Smooth muscle cell (in vitro differentiated cells): ENCODE measurements at regions not wholly inside any gene's neighbourhood (a gene's known extent, or its start where the extent isn't known, plus 50 kb on each side); places are given as distances from the start of the nearest gene placed in this dataset.

Source experiments
- DNase-seq: peaks from one replicate; lab custom pipeline; 2025; ENCODE audit not compliant: unreplicated experiment; lab: John Stamatoyannopoulos, UW
- H2AFZ ChIP-seq: fragments of 200-600 bp; sonication (generic); 2 replicates; pipeline ENCODE4 v1.6.0; 2016; ENCODE audit warnings: antibody characterized with exemption, low read depth, mild to moderate bottlenecking
- H3F3A ChIP-seq: fragments of 200-600 bp; sonication (generic); 2 replicates; pipeline ENCODE4 v1.6.0; 2017; ENCODE audit warnings: antibody characterized with exemption, low read depth
- H3K27ac ChIP-seq: fragments of 200-600 bp; sonication (generic); 2 replicates; pipeline ENCODE4 v1.5.1; 2016; ENCODE audit warnings: low read depth, mild to moderate bottlenecking
- H3K27me3 ChIP-seq: fragments of 200-600 bp; sonication (generic); 2 replicates; pipeline ENCODE4 v1.6.1; 2016; ENCODE audit warnings: low read depth, mild to moderate bottlenecking
- H3K36me3 ChIP-seq: fragments of 200-600 bp; sonication (generic); 2 replicates; pipeline ENCODE4 v1.5.1; 2016; ENCODE audit warnings: low read depth
- H3K4me1 ChIP-seq: fragments of 200-600 bp; sonication (generic); 2 replicates; pipeline ENCODE4 v1.5.1; 2016; ENCODE audit warnings: low read depth
- H3K4me2 ChIP-seq: fragments of 200-600 bp; sonication (generic); 2 replicates; pipeline ENCODE4 v1.6.0; 2016; ENCODE audit warnings: mild to moderate bottlenecking
- H3K4me3 ChIP-seq: fragments of 200-600 bp; sonication (generic); 2 replicates; pipeline ENCODE4 v1.5.1; 2016; ENCODE audit warnings: mild to moderate bottlenecking
- H3K79me2 ChIP-seq: fragments of 200-600 bp; sonication (generic); 2 replicates; pipeline ENCODE4 v1.6.0; 2016; ENCODE audit warnings: low read depth, mild to moderate bottlenecking
- H3K9ac ChIP-seq: fragments of 200-600 bp; sonication (generic); 2 replicates; pipeline ENCODE4 v1.6.0; 2016; ENCODE audit warnings: low read depth
- H3K9me3 ChIP-seq: fragments of 200-600 bp; sonication (generic); replicated peaks from 2 replicates; pipeline ENCODE4 v1.5.1; 2016; ENCODE audit warnings: low read depth
- H4K20me1 ChIP-seq: fragments of 200-600 bp; sonication (generic); 2 replicates; pipeline ENCODE4 v1.6.0; 2016; ENCODE audit warnings: low read depth
- WGBS: methylation state at CpG from one replicate; pipeline ENCODE4 v1.1.7; 2016; ENCODE audit warnings: low lambda C conversion rate; 5-methylcytosine and 5-hydroxymethylcytosine counted together
- TF ChIP-seq, protein P1 (sequence below): fragments of 200-600 bp; sonication (generic); IDR thresholded peaks from 2 replicates; pipeline ENCODE4 v1.5.1; 2017; ENCODE audit warnings: borderline replicate concordance, mild to moderate bottlenecking, antibody characterized with exemption; ENCODE audit not compliant: insufficient read depth, poor library complexity, severe bottlenecking

DNA sequence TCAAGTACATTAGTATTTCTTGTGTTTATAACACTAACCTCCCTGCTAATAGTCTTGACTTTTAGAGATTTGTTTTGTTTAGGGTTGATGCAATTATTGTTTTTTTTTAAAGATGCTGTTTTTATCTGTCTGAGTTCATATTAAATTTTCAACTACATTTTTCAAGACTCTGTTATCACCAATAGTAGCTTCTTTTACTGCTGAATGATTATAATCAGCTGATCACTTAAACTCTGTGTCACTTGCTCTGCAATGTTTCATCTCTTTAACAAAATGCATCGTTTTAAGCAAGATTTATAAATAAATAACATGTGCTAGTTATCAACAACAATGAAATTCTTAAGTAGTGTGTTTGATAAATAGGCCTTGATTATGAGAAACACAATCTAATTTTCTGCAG, 920.9 kb upstream of the PCDH20 start:
- H3K4me2 ChIP-seq: no peak overlapping the region
- H4K20me1 ChIP-seq: no peaks in the 10 kb centered on the region
- 88% methylated on average over 1 of the region's 1 CpG for WGBS
- H3K9ac ChIP-seq: no peak overlapping the region
- DNase-seq: no peak
- no peaks in the 10 kb centered on the region for H3K79me2 ChIP-seq
- no peaks in the 10 kb centered on the region for H3K4me1 ChIP-seq
- no peak overlapping the region for H3K27ac ChIP-seq
- no peaks in the 10 kb centered on the region for H3K9me3 ChIP-seq
- H3F3A ChIP-seq: no peaks in the 10 kb centered on the region
- no peak overlapping the region for H2AFZ ChIP-seq
- H3K36me3 ChIP-seq: no peaks in the 10 kb centered on the region
- no peak overlapping the region for H3K4me3 ChIP-seq
- TF ChIP-seq, protein P1, sequence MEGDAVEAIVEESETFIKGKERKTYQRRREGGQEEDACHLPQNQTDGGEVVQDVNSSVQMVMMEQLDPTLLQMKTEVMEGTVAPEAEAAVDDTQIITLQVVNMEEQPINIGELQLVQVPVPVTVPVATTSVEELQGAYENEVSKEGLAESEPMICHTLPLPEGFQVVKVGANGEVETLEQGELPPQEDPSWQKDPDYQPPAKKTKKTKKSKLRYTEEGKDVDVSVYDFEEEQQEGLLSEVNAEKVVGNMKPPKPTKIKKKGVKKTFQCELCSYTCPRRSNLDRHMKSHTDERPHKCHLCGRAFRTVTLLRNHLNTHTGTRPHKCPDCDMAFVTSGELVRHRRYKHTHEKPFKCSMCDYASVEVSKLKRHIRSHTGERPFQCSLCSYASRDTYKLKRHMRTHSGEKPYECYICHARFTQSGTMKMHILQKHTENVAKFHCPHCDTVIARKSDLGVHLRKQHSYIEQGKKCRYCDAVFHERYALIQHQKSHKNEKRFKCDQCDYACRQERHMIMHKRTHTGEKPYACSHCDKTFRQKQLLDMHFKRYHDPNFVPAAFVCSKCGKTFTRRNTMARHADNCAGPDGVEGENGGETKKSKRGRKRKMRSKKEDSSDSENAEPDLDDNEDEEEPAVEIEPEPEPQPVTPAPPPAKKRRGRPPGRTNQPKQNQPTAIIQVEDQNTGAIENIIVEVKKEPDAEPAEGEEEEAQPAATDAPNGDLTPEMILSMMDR: no peak
- no peaks in the 10 kb centered on the region for H3K27me3 ChIP-seq

DNA sequence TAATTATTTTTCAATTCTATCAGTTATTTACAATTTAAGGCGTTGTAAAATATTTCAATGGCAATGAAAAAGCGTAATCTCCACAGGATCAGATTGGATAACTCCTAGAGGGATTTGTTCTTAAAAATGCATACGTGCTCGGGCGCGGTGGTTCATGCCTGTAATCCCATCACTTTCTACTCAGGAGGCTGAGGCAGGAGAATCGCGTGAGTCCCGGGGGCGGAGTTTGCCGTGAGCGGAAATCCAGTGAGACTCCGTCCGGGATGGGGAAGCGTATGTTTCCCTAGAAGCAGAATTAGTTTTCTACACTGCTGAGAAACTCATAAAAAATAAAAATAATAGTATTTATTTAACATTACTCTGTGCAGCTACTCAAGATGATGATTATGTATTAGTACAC, 917.8 kb upstream of the PCDH20 start:
- Histone ChIP-seq H3K79me2 (no peaks in the 10 kb centered on the region), H3F3A (no peaks in the 10 kb centered on the region), H3K9ac (no peak overlapping the region), H3K4me2 (no peak overlapping the region), H2AFZ (no peak overlapping the region), H3K4me1 (no peaks in the 10 kb centered on the region), H3K9me3 (no peaks in the 10 kb centered on the region), H3K4me3 (no peak overlapping the region), H4K20me1 (no peaks in the 10 kb centered on the region), H3K27me3 (no peaks in the 10 kb centered on the region), H3K27ac (no peak overlapping the region), H3K36me3 (no peaks in the 10 kb centered on the region)
- TF ChIP-seq, protein P1: no peak
- DNase-seq: no peak
- 94% methylated on average over 15 of the region's 15 CpGs for WGBS

DNA sequence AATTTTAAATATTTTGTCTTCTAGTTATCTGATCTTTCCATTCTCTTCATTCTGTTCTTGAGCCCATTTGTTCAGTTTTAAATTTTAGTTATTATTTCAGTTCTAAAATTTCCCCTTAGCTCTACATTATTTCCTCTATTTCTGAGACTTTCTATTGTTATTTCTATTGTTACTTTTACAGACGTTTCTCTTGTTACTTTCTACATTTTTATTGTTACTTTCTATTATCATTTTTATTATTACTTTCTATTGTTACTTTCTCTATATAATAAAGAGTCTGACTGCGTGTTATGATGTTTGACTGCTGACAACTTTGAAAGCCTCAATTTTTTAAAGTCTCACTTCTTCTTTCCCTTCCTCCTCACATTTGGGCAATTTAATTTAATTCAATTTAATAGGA, 915.7 kb upstream of the PCDH20 start:
- H2AFZ ChIP-seq: no peak overlapping the region
- H3K27me3 ChIP-seq: no peaks in the 10 kb centered on the region
- no peaks in the 10 kb centered on the region for H3K4me1 ChIP-seq
- no peaks in the 10 kb centered on the region for H3K79me2 ChIP-seq
- no peak overlapping the region for H3K4me2 ChIP-seq
- no peak overlapping the region for H3K4me3 ChIP-seq
- H3K9ac ChIP-seq: no peak overlapping the region
- no peaks in the 10 kb centered on the region for H4K20me1 ChIP-seq
- no peaks in the 10 kb centered on the region for H3F3A ChIP-seq
- no peak overlapping the region for H3K27ac ChIP-seq
- DNase-seq: no peak
- no peaks in the 10 kb centered on the region for H3K9me3 ChIP-seq
- H3K36me3 ChIP-seq: no peaks in the 10 kb centered on the region
- 85% methylated on average over 2 of the region's 2 CpGs for WGBS
- TF ChIP-seq, protein P1: no peak

DNA sequence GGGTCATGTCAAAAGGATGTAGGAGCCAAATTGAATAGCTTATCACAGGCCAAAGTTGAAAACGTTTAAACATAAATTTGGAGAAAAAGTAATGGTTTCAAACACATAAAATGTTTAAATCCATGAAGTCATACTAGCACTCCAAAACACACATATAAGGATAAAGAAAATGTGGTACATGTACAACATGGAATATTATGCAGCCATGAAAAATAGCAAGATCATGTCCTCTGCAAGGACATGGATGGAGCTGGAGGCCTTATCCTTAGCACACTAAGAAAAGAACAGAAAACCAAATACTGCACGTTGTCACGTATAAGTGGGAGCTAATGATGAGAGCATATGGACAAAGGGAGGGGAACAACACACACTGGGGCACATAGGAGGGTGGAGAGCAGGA, 911.7 kb upstream of the PCDH20 start:
- WGBS: 90% methylated on average over 3 of the region's 3 CpGs
- Histone ChIP-seq H3K79me2 (no peaks in the 10 kb centered on the region), H3K36me3 (no peaks in the 10 kb centered on the region), H3K27ac (no peak overlapping the region), H3F3A (no peaks in the 10 kb centered on the region), H3K9me3 (no peaks in the 10 kb centered on the region), H2AFZ (no peak overlapping the region), H3K4me3 (no peak overlapping the region), H3K27me3 (no peaks in the 10 kb centered on the region), H3K4me2 (no peak overlapping the region), H4K20me1 (no peaks in the 10 kb centered on the region), H3K4me1 (no peaks in the 10 kb centered on the region), H3K9ac (no peak overlapping the region)
- no peak for DNase-seq
- TF ChIP-seq, protein P1: no peak
